ENCODE measurements at regions not wholly inside any gene's neighbourhood (a gene's known extent, or its start where the extent isn't known, plus 50 kb on each side); places are given as distances from the start of the nearest gene placed in this dataset.
A peak's percentile ranks its signal among the peaks of the same experiment; 100 is the strongest.

DNA sequence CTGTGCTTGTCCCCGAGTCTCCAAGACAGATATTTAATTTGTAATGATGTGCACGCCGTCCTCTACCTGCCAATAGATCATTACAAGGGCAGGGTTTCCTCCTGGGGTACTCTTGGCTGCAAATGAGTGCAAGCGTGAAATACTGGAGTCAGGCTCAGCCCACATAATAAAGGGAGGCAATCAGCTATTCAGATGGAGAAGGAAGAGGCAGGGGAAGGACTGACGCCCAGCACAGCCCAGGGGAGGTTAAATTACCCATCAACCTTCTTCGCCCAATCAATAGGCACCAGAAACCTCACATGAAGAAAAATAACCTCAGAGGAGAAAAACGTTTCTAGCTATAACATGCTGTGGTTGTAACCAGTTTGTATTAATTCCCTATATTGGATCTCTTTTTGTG is 544.9 kb upstream of the ADARB2 start:
- Histone ChIP-seq H2AFZ (ENCODE audit: low read length) (no peak overlapping the region), H3K23ac (ENCODE audit: insufficient read length, low read depth, low read length) (no peak overlapping the region), H3K23me2 (ENCODE audit: insufficient read length, low read depth, low read length, poor library complexity, severe bottlenecking) (no peaks in the 10 kb centered on the region), H3K4ac (ENCODE audit: low read depth, low read length) (no peak overlapping the region), H2BK5ac (ENCODE audit: insufficient read length, low read length) (no peak overlapping the region), H4K91ac (ENCODE audit: insufficient read length, low read depth, low read length) (no peak overlapping the region), H2BK15ac (ENCODE audit: low read depth, low read length) (no peak overlapping the region), H3K4me1 (ENCODE audit: insufficient read depth, low read length) (peaks cover 5% of the 10 kb centered on the region; the same call in 1 of the 2 replicates), H3K79me1 (ENCODE audit: insufficient read depth, low read depth, low read length, poor library complexity, severe bottlenecking) (no peaks in the 10 kb centered on the region), H3K27me3 (ENCODE audit: insufficient read depth, low read length) (no peaks in the 10 kb centered on the region), H3K27ac (ENCODE audit: insufficient read length, low read depth, low read length) (no peak overlapping the region), H4K8ac (replicated peaks; ENCODE audit: insufficient read length, low read depth, low read length) (no peak overlapping the region), H3K9me3 (ENCODE audit: control insufficient read depth, low read depth, low read length) (no peaks in the 10 kb centered on the region), H3K18ac (ENCODE audit: insufficient read length, low read depth, low read length) (no peak overlapping the region), H2BK12ac (ENCODE audit: insufficient read length, low read depth, low read length) (no peak overlapping the region), H3K9ac (ENCODE audit: extremely low read depth, insufficient read length, low read length) (no peak overlapping the region), H3K4me2 (ENCODE audit: insufficient read depth, insufficient read length, low read length) (no peak overlapping the region), H2BK120ac (ENCODE audit: low read depth, low read length, poor library complexity, severe bottlenecking) (no peak overlapping the region), H2AK5ac (ENCODE audit: insufficient read length, low read length) (no peak overlapping the region), H3K79me2 (ENCODE audit: insufficient read depth, low read length) (no peaks in the 10 kb centered on the region), H2BK20ac (ENCODE audit: low read depth, low read length, poor library complexity, severe bottlenecking) (no peak overlapping the region), H4K20me1 (ENCODE audit: control insufficient read depth, insufficient read depth, insufficient read length) (no peaks in the 10 kb centered on the region), H3T11ph (ENCODE audit: low read length) (no peak overlapping the region), H3K56ac (ENCODE audit: insufficient read length, low read depth, low read length) (no peak overlapping the region), H3K14ac (ENCODE audit: insufficient read depth, low read length) (no peak overlapping the region), H4K5ac (ENCODE audit: insufficient read length, low read depth, low read length) (no peak overlapping the region)
- Mint-ChIP-seq H3K36me3 (ENCODE audit: insufficient read depth in 1 of 3, low read depth in 3 of 3) (peaks cover 0 to 3% (median 0%) of the 10 kb centered on the region in 3 experiments; a peak in 2 of 7 replicates), H3K27me3 (ENCODE audit: low read depth) (peaks cover 2% of the 10 kb centered on the region; the same call in 1 of the 2 replicates), H3K27ac (peak overlapping the region in 1 of 3 experiments; percentile 68; a peak in 3 of 7 replicates), H3K4me3 (no peak overlapping the region), H3K9me3 (peaks cover 0 to 4% of the 10 kb centered on the region in 2 experiments; a peak in 2 of 5 replicates), H3K4me1 (peaks cover 43 to 49% of the 10 kb centered on the region in 2 experiments)
- no CpG with 5 or more reads among the region's 7 CpGs for WGBS (ENCODE audit: extremely low coverage, insufficient read length, low lambda C conversion rate)
- TF ChIP-seq, protein P1, sequence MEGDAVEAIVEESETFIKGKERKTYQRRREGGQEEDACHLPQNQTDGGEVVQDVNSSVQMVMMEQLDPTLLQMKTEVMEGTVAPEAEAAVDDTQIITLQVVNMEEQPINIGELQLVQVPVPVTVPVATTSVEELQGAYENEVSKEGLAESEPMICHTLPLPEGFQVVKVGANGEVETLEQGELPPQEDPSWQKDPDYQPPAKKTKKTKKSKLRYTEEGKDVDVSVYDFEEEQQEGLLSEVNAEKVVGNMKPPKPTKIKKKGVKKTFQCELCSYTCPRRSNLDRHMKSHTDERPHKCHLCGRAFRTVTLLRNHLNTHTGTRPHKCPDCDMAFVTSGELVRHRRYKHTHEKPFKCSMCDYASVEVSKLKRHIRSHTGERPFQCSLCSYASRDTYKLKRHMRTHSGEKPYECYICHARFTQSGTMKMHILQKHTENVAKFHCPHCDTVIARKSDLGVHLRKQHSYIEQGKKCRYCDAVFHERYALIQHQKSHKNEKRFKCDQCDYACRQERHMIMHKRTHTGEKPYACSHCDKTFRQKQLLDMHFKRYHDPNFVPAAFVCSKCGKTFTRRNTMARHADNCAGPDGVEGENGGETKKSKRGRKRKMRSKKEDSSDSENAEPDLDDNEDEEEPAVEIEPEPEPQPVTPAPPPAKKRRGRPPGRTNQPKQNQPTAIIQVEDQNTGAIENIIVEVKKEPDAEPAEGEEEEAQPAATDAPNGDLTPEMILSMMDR (conservative IDR thresholded peaks at IDR 0.05) = no peak
- DNase-seq = no peak
